ENCODE measurements at regions not wholly inside any gene's neighbourhood (a gene's known extent, or its start where the extent isn't known, plus 50 kb on each side); places are given as distances from the start of the nearest gene placed in this dataset.
"Not testable (repeated sequence)": the region's sequence is repeated elsewhere in the genome, so short reads cannot be mapped to it uniquely, and the experiment has no call there.

DNA sequence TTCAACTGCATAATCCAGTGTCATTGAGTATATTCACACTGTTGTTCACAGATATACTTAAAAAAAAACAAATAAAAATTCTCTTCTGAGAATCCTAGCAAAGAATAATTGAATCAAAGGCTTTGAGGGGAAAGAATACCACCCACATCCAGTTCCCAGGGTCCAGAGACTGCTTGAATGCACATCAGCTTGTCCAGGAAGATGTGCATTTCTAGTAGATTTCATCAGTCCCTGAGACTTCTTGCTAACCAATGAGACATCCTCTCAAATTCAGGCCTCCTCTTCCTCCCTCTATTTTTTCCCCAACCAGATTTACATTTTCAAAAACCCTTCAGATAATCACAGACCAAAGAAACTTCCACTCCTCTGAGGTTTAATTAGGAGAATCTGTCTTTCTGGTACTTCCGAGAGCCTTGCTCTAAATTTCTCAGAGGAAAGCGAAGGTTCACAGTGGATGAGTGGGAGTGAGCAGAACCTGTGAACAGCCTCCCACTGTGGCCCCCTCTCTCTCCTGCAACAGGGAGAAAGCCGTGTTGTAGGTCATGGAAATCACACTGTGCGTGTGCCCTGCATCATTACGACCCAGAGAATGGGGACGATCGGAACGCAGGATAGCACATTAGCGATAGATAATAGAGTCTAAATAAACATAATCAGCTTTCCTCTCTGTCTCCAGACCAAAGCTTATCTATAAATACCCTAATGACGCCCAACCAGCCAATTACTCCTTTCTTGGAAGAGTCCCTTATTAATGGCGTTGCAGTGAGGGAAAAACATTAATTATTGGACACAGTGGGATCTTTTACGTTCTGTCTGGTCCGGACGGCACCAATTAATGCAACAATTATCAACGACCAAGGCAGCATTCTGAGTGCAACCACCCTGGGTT lies 212.5 kb downstream of the EMX2 start:
- DNase-seq, result no peak

DNA sequence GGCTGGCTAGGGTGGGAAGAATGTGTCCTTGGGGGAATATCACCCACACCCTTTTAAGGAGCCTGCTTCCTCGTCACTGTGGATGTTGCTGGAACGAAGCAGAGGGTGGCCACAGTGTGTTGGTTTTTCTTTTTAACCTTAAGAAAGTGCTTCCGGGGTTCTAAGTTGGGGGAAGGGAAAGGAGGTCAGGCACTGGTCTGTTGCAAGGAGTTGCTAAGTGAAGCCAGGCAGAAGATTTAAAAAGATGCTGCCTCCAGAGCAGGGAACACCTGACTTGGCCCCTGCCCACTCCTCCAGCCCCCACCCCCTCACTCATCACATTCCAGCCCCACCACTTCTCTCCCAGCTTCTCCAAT lies 213.1 kb downstream of the EMX2 start:
- DNase-seq, result no peak

DNA sequence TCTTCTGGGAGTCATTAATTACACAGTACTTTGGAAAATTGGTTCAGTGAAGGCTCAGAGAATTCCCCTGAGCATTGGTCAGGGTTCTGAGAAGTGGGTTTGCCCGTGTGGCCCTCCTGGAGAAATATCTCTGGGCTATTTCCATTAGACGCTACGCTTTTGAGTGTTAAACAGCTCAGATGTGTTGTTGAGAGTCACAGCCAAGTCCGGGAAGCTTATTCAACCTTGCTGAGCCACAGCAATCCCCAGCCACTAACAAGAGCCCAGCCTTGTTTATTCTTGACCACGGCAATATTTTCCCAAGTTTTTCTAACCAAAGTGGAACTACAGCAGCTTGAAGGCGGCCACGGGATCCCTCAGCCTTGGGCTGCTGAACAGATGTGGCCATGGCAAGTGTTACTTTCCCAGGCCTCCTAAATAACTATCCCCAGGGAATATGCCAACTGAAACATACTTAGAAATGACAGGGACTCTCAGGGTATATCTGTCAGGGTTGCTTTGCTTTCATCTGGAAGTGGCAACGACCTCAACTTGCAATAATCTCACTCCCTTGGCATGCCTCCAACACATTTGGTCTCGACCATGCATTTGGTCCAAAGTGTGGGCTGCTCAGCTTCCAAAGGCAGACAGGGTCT lies 214.7 kb downstream of the EMX2 start:
- no peak for DNase-seq

DNA sequence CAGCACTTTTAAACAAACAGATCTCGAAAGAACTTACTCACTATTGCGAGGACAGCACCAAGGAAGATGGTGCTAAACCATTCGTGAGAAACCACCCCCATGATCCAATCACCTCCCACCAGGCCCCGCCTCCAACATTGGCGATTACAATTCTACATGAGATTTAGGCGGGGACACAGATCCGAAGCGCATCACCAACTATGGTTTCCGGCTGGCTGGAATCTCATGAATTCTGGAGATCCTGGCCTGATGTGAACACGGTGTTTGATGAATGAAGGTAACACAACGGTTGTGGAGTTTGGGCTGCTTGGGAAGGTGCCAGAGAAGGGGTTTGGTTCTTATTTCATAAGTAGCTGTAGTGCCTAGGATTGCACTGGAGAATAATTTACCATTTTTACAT lies 216.7 kb downstream of the EMX2 start:
- no peak for DNase-seq

DNA sequence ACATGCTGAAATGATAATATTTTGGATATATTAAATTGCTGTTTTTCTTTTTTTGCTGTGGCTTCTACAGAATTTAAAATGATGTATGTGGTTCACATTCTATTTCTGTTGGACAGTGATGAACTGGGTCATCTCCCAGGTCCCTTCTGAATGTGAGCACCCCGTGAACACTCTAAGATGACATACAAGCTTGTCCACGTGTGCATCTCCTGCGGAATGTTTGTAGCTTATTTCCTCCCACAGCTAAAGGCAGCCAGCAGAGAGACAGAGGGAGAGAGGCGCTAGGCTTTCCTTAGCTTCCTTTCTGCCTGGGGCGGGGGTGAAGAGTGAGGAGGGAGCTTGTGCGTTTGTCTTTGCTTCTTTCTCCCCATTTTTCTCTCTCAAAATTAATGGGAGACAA lies 219.1 kb downstream of the EMX2 start:
- no peak for DNase-seq

DNA sequence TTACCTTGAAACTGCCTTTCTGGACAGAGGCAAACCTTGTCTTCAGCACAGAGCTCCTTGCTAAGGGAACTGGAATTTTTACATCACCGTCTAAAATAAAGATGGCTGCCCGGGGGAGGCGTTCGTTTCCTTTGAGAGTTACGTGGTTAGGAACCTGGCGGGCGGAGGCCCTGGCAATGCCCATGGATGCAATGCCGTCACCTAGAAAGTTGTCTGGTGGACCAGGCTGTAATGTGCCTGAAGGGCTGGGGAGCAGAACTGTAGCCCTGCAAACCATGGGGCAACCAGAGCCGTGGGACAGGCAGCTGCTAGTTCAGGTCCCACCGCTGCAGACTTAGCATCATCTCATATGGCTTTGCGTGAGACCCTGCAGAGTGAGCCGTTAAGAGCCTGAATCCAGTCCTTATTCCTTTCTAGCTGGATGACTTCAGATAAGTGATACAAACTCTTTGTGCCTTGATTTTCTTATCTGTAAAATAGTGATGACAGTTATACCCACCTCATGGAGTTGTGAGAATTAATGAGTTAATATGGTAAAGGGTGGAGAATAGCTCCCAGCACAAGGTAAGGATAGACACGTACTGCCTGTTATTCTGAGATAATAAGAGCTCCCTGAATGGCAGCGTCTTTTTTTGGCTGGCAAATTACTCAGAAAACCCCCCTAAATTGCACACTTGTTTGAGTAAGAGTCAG lies 219.7 kb downstream of the EMX2 start:
- no peak for DNase-seq

DNA sequence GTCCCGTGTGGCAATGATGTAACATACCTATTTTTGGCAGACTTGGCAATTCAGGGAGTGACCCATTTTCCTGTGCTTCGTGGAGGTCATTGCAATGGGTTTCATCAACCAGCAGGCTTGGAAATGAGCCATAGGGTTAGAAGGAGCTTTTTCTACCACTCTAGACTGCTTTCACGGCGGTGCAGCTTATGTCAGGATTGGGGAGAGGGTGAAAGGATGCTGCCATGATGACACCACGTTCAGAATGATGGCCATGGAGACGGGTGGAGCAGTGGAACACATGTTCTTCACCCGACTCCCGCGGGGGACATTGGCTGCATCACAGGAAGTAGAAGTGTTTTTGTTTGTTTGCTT lies 220.2 kb downstream of the EMX2 start:
- DNase-seq, result no peak

DNA sequence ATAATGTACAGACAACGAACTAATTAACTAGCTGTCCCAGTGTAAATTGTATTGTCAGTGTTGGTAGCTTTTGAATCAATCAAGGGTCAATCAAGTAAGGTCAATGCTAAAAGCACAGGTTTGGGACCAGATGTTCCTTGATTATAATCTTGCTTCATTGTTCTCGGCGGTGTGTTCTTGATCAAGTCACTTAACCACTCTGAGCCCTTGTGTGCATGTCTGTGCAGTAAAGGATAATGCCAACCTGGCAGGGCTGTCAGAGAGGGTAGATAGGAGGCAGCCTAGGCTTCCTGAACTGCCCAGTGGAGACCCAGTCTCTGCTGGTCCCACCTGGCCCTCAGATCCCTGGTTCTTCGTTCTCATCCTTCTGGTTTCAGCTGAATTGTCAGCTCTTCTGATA lies 221.0 kb downstream of the EMX2 start:
- no peak for DNase-seq

DNA sequence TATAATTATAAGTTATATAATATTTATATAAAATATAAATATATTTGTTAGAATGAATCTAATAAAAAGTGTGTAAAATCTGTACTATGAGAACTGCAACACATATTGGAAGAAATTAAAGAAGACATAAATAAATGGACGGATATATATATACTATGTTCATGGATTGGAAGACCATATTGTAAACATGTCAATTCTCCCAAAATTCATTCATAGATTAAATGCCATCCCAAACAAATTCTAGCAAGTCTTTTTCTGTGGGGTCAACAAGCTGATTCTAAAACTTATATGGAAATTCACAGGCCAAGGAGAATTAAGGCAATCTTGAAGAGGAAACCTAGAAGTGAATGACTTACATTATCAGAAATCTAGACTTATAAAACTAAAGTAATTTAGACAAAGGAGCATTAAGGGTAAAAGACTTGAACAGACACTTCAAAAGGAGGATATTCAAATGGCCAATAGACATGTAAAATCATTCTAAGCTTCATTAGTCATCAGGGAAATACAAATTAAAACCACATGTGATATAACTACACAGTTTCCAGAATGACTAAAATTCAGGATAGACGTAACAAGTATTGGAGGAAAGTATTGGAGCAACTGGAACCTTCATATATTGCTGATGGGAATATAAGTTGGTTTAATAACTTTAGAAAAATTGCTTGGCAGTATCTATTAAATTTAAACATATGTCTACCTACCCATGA lies 225.9 kb downstream of the EMX2 start:
- no peak for DNase-seq

DNA sequence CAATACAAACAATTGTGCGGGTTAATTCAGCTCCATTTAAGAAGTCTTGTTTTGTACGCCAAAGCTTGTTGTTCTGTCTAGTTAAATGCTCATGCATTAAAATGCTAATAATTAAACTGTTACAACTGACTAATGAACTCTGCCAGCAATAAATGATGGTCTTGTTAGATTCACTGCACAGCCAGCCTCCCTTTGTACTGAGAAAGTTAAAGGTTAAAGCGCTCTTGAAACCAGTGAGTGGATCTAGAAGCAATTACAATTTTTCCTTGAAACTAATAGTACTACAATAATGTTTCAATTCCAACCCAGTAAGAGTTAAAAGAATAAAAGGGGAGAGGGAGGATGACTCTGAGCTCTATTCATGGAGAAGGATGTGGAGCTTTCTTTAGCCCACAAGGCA lies 233.0 kb downstream of the EMX2 start:
- no peak for DNase-seq

DNA sequence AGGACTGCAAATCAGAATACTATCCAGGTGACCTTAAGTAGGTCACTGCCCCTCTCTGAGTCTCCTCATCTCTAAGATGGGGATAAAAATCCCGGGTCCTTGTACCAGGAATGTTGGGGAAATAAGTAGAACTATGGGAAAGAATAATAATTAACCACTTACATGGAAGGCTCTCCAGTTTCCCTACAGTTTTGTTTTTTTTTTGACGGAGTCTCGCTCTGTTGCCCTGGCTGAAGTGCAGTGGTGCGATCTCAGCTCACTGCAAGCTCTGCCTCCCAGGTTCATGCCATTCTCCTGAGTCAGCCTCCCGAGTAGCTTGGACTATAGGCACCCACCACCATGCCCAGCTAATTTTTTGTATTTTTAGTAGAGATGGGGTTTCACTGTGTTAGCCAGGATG lies 234.7 kb downstream of the EMX2 start:
- DNase-seq, result not testable (repeated sequence)

DNA sequence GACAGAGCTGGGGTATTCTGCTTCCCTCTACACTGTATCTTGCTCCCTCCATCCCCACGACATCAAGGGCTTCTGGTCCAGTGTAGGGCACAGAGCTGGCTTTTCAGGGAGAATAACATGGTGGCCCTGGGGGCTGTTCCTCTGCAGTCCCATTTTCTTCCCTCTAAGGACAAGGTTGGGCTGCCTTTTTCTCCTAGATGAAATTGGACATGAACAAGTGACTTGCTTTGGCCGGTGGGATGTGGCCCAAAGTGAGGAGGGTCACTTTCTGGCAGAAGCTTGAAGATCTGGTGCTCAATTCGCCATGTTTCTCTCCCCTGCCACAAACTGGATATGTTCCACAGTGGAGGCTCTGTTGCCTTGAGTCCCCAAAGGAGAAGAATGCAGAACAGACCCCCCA lies 235.7 kb downstream of the EMX2 start:
- DNase-seq, result no peak

DNA sequence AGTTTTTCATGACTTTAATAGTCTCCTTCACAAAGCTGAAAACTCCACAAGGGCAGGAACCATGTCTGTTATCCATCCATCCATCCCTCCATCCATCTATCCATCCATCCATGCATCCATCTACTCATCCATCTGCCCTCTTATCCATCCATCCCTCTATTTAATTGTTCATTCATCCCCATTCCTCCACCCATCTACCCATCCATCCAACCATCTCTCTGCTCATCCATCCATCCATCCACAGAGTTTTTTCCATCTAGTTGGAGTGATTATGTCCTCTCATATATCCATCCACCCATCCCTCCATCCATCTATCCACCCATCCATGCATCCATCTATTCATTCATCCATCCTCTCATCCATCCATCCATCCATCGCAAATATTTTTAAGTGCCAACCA lies 237.9 kb downstream of the EMX2 start:
- DNase-seq, result no peak

DNA sequence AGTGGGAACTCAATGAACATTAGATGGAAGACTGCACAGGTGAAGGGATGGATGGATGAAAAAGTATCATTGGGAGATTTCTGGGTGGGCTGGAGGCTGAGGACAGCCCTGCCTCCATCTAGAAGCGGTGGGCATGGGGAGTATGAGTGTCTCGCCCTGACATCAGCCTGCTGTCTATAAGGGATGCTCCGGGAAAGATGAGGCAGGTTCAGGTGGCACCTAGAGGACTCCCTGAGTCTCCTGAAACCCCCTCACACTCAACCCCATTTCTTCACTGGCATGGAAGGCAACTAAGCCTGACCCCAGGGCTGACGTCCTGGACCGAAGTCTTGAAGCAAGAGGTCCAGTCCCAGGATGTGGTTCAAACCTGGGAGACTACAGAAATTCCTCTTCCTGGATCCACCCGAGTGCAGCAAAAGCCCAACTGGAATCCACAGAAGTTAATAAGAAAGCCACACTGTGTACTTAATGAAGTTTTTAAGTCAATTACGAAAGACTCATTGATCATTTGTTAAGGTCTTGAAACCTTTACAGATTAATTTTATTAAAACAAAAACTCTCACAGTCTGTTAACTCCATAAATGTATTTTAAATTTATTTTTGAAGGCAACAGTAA lies 238.8 kb downstream of the EMX2 start:
- DNase-seq, result no peak

DNA sequence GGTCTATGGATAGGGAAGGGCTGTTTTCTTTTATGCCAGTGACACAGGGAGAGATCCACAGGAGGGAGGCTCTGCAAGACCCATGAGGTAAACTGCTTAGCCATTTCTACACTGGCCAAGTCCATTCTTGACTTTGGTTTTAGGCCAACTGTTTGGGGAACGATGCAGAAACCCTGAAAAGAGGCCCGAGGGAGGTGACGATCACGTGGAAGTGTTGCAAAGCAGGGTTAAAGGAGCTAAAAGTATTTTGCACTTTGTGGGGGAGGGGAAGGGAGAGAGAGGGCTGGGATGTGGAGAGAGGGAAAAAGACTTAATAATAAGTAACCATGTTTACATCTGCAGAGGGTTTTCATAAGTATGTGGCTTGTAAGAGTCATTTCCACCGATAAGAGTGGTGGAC lies 239.7 kb downstream of the EMX2 start:
- no peak for DNase-seq

DNA sequence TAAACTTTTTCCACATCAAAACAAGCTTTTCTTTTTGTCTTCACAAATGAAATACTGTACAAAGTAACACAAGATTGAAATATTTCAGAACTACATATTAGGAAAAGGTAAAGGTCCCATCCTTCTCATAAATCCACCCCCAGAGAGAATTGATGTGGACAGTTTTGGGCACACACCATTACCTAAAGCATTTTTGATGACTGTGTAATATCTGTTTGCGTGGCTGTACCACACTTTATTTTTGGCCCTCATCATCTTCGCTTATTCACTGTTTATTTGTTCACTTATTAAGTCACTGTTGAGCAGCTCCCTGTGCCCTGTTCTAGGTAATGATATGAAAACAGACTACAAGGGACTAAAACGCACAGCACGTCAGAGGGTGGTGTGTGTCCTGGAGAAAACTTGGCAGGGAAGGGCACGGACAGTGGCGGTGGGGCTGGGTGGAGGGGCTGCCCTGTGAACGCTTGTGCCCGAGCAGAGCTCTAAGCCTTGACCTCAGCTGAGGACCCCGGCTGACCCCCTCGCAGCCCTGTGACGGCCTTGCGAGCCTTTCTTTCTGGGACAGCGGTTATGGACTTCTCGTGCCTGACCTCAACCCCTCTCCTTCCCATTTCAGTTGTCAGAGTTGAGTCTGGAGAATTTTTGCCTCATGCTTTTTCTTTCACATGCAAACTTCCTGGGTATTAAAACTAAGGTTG lies 241.3 kb downstream of the EMX2 start:
- DNase-seq, result no peak

DNA sequence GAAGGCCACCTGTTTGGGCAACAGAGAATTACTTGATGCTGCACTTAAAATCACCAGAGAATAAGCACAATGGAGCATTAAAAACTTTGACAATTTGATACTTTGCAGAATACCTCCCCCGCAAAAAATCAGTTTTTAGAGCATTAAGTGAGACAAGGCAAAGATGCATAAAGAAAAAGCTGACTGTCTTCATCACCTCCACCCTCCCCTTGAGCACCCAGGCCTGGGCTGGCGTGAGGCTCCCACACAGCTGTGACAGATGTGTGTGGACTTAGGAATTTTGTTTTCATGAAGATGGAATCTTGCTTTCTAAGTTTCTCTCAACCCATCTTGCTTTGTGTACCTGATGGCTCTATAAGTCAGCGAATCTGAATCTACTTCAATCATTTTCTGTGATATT lies 242.2 kb downstream of the EMX2 start:
- no peak for DNase-seq

DNA sequence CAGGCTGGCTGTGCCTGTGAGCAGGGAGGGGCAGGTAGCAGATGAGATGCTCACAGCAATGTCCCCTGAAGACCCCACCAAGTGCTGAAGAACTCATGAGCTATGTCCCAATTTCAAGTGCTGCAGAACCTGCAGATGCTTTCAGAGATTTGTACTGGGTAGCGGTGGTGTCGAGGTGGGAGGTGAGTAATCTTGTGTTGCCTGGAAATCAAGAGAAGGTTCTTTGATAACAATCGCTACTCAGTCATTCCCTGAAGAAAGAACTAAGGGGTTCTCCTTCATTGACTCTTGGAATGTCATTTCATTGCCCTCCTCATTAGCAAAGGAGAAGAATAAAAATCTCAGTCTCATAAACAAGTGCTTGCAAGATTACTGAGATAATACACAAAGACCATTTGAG lies 246.4 kb downstream of the EMX2 start:
- DNase-seq, result no peak

DNA sequence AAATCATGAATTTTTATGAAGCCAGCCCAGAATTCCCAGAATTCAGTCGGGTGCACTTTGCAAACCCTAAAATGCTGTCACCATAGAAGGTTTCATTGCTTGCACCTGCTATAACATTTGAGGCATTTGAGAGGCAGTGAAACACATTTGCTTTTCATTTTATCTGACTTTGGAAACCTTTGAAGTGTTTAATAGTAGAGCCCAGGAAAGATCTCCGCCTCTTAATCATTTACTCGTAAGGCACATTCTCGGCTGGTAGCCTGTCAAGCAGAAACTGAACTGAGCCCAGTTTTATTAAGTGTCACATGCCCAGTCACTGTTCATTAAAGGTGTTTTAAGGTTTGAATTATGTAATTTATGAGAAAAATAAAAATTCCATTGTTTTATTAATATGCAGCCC lies 247.6 kb downstream of the EMX2 start:
- no peak for DNase-seq

DNA sequence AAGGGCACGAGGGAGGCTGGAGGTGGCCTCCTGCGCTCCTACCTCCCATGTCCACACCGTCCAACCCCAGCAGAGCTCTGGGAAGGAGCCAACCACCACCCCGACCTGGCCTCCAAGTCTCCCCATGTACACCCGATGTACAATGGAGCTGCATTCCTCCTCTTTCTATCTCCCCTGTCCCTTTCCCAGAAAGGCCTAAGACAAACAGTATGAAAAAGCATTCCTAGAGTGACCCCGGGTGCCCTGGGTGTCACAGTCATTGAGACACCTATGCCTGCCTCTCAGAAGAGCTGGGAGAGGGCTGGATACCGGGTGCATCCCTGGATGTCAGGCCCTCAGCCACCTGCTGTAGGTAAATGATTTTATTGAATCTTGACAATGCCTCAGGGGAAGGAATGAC lies 248.1 kb downstream of the EMX2 start:
- no peak for DNase-seq

DNA sequence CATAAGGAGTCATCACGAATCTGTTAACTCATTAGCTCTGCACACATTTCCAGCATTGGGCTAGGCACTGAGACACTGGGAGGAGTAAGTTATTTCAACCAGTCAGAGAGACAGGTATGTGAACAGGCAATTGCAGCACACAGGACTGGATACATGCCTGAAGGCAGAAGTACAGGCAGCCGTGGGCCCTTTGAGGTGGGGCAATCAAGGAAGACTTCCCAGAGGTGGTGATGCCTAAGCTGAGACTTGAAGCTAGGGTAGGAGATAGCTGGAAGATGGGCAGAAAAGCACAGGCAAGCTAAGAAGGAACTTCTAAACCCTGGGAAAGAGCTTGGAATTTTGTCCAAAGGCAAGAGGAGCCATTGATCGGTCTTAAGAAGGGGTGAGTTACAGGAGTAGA lies 249.7 kb downstream of the EMX2 start:
- DNase-seq, result no peak

DNA sequence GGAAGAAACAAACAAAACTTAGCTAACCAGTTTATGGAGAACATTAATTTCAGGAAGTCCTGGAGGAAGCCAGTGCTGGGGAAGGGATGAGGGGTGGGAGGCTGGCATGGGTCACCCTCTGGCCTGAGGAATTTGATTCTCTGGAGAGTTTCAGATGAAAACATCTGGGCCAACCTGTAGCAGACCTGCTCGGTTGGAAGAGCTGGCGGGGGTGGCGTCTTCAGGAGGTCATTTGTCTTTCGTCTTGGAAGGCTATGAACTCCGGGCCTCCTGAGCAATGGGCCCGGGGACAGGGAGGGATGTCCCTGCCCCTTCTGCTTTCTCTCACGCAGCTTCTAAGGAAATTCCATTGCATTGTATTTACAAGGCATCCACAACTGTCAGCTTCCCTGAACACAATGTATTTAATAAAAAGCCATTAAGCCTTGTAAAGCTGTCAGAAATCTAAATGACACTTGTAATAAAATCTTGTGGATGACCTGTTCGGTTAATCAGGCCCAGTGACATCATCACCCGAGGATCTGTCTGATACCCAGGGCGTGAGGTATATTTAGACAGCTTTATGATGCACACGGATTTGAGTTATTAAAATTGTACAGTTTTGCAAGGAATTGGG lies 250.5 kb downstream of the RAB11FIP2 start:
- no peak for DNase-seq
